Panc1 (cell line): ENCODE measurements at regions not wholly inside any gene's neighbourhood (a gene's known extent, or its start where the extent isn't known, plus 50 kb on each side); places are given as distances from the start of the nearest gene placed in this dataset.

Experiments used
- REST ChIP-seq, 2 experiments: IDR thresholded peaks; 2 replicates each; pipeline ENCODE4 v1.6.1; 2011 to 2012; ENCODE audit warnings: low read depth in 2 of 2, control low read depth in 1 of 2, low read length in 1 of 2, mild to moderate bottlenecking in 1 of 2, moderate library complexity in 1 of 2; ENCODE audit not compliant: insufficient read depth in 1 of 2
- SIN3A ChIP-seq: IDR thresholded peaks from 2 replicates; pipeline ENCODE4 v1.6.1; 2012; ENCODE audit warnings: low read depth, mild to moderate bottlenecking, low read length, moderate library complexity, borderline replicate concordance; ENCODE audit not compliant: insufficient read depth
- TF ChIP-seq, protein P1 (sequence below): fragments of 450-650 bp; IDR thresholded peaks from 2 replicates; pipeline ENCODE4 v1.5.1; 2017; ENCODE audit warnings: mild to moderate bottlenecking

DNA sequence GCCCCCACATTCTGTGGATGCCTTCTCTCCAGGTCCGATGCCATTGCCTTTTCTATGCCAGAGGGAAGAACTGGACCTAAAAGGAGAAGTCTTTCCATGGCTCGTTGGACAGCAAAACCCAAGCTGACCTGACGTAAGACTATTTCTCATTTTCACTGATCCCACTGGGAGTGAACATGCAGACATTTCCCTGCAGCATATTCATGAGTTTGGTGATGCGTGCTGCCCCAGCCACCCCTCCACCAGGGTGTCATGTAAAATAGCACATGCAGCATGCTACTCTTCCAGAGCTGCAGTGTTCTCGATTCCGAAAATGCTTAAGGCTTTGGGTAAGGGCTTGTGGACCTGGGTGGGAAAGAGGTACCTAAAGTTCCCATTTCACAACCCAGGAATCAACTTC lies 221.2 kb downstream of the UXS1 start:
- TF ChIP-seq, protein P1, sequence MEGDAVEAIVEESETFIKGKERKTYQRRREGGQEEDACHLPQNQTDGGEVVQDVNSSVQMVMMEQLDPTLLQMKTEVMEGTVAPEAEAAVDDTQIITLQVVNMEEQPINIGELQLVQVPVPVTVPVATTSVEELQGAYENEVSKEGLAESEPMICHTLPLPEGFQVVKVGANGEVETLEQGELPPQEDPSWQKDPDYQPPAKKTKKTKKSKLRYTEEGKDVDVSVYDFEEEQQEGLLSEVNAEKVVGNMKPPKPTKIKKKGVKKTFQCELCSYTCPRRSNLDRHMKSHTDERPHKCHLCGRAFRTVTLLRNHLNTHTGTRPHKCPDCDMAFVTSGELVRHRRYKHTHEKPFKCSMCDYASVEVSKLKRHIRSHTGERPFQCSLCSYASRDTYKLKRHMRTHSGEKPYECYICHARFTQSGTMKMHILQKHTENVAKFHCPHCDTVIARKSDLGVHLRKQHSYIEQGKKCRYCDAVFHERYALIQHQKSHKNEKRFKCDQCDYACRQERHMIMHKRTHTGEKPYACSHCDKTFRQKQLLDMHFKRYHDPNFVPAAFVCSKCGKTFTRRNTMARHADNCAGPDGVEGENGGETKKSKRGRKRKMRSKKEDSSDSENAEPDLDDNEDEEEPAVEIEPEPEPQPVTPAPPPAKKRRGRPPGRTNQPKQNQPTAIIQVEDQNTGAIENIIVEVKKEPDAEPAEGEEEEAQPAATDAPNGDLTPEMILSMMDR = no peak
- TF ChIP-seq REST (IDR thresholded peaks at IDR 0.05; ENCODE audit: insufficient read depth in 1 of 2, low read depth in 2 of 2, low read length in 1 of 2) = no peak
- no peak for TF ChIP-seq SIN3A
